Karpas-422 (cell line): ENCODE measurements at regions not wholly inside any gene's neighbourhood (a gene's known extent, or its start where the extent isn't known, plus 50 kb on each side); places are given as distances from the start of the nearest gene placed in this dataset.
"Not testable (repeated sequence)": the region's sequence is repeated elsewhere in the genome, so short reads cannot be mapped to it uniquely, and the experiment has no call there.

Experiments
- DNase-seq: peaks from one replicate; pipeline ENCODE4 v3.0.0-alpha.2; 2015
- H2AFZ ChIP-seq: fragments of 200-600 bp; sonication (generic); 2 replicates; pipeline ENCODE4 v1.6.1; 2014; ENCODE audit warnings: antibody characterized with exemption, low read length, mixed read lengths
- H3K27ac ChIP-seq: fragments of 200-600 bp; sonication (generic); 2 replicates; pipeline ENCODE4 v1.5.1; 2014; ENCODE audit warnings: mild to moderate bottlenecking, low read length, moderate library complexity
- H3K27me3 ChIP-seq: fragments of 200-600 bp; sonication (generic); 2 replicates; pipeline ENCODE4 v1.6.1; 2014; ENCODE audit warnings: low read length, mixed read lengths
- H3K36me3 ChIP-seq: fragments of 200-600 bp; sonication (generic); 2 replicates; pipeline ENCODE4 v1.6.1; 2014; ENCODE audit warnings: low read length, mixed read lengths; ENCODE audit not compliant: insufficient read depth
- H3K4me1 ChIP-seq: fragments of 200-600 bp; sonication (generic); 2 replicates; pipeline ENCODE4 v1.6.1; 2014; ENCODE audit warnings: mild to moderate bottlenecking, low read length, mixed read lengths
- H3K4me2 ChIP-seq: fragments of 200-600 bp; sonication (generic); 2 replicates; pipeline ENCODE4 v1.6.1; 2014; ENCODE audit warnings: low read length, low read depth, mild to moderate bottlenecking; ENCODE audit not compliant: poor library complexity, severe bottlenecking
- H3K4me3 ChIP-seq: fragments of 200-600 bp; sonication (generic); 2 replicates; pipeline ENCODE4 v1.5.1; 2014; ENCODE audit warnings: mild to moderate bottlenecking, antibody characterized with exemption, low read length, mixed read lengths
- H3K79me2 ChIP-seq: fragments of 200-600 bp; sonication (generic); 2 replicates; pipeline ENCODE4 v1.6.1; 2014; ENCODE audit warnings: mild to moderate bottlenecking, low read length, mixed read lengths
- H3K9ac ChIP-seq: fragments of 200-600 bp; sonication (generic); 2 replicates; pipeline ENCODE4 v1.6.0; 2014; ENCODE audit warnings: low read length
- H3K9me2 ChIP-seq: fragments of 200-600 bp; sonication (generic), shearing (Covaris generic); replicated peaks from 2 replicates; pipeline ENCODE4 v1.6.0; 2014; ENCODE audit warnings: mild to moderate bottlenecking, low read length, moderate library complexity; ENCODE audit not compliant: insufficient read depth
- H3K9me3 ChIP-seq: fragments of 300-700, 200-600 bp; sonication (generic); 2 replicates; pipeline ENCODE4 v1.6.1; 2014; ENCODE audit warnings: low read length, mixed read lengths
- H4K20me1 ChIP-seq: fragments of 200-600 bp; sonication (generic); 2 replicates; pipeline ENCODE4 v1.6.1; 2014; ENCODE audit warnings: mild to moderate bottlenecking, antibody characterized with exemption, low read length, low read depth; ENCODE audit not compliant: insufficient read depth

GRCh38 chr1:207196135-207196534, 92.1 kb downstream of the C4BPA start:
- DNase-seq, H3K79me2 ChIP-seq, H2AFZ ChIP-seq, H3K9me3 ChIP-seq, H4K20me1 ChIP-seq, H3K27ac ChIP-seq, H3K4me2 ChIP-seq, H3K4me3 ChIP-seq, H3K9ac ChIP-seq, H3K4me1 ChIP-seq, H3K36me3 ChIP-seq, H3K27me3 ChIP-seq, H3K9me2 ChIP-seq: not testable (repeated sequence)

GRCh38 chr1:207201534-207201933, 97.5 kb downstream of the C4BPA start:
- not testable (repeated sequence) for H4K20me1 ChIP-seq, DNase-seq, H3K4me3 ChIP-seq, H3K4me1 ChIP-seq, H3K79me2 ChIP-seq, H3K9me3 ChIP-seq, H3K9ac ChIP-seq, H3K4me2 ChIP-seq, H3K36me3 ChIP-seq, H2AFZ ChIP-seq, H3K27ac ChIP-seq, H3K9me2 ChIP-seq, H3K27me3 ChIP-seq

GRCh38 chr1:207202480-207202879, 98.4 kb downstream of the C4BPA start:
- Histone ChIP-seq H4K20me1 (no peaks in the 10 kb centered on the region), H3K27ac (no peak overlapping the region), H3K9ac (no peak overlapping the region), H3K4me3 (no peak overlapping the region), H3K79me2 (no peaks in the 10 kb centered on the region), H3K9me3 (no peaks in the 10 kb centered on the region), H2AFZ (no peak overlapping the region), H3K4me2 (no peak overlapping the region), H3K36me3 (no peaks in the 10 kb centered on the region), H3K9me2 (no peaks in the 10 kb centered on the region), H3K4me1 (no peaks in the 10 kb centered on the region), H3K27me3 (no peaks in the 10 kb centered on the region)
- DNase-seq, result no peak

- Histone ChIP-seq H3K27me3 (no peaks in the 10 kb centered on the region), H3K4me2 (no peak overlapping the region), H3K4me1 (no peaks in the 10 kb centered on the region), H3K79me2 (no peaks in the 10 kb centered on the region), H3K9me2 (no peaks in the 10 kb centered on the region), H3K9me3 (no peaks in the 10 kb centered on the region), H2AFZ (no peak overlapping the region), H3K4me3 (no peak overlapping the region), H3K36me3 (no peaks in the 10 kb centered on the region), H3K27ac (no peak overlapping the region), H3K9ac (no peak overlapping the region), H4K20me1 (no peaks in the 10 kb centered on the region)
- DNase-seq, result no peak
Measured at GRCh38 chr1:207203541-207203940, 99.5 kb downstream of the C4BPA start.

- no peak overlapping the region for H3K9ac ChIP-seq
- no peaks in the 10 kb centered on the region for H3K9me2 ChIP-seq
- H4K20me1 ChIP-seq, result no peaks in the 10 kb centered on the region
- H2AFZ ChIP-seq, result no peak overlapping the region
- no peak overlapping the region for H3K27ac ChIP-seq
- DNase-seq, result no peak
- no peaks in the 10 kb centered on the region for H3K4me1 ChIP-seq
- H3K79me2 ChIP-seq, result no peaks in the 10 kb centered on the region
- H3K9me3 ChIP-seq, result no peaks in the 10 kb centered on the region
- no peak overlapping the region for H3K4me2 ChIP-seq
- no peaks in the 10 kb centered on the region for H3K27me3 ChIP-seq
- H3K4me3 ChIP-seq, result no peak overlapping the region
- H3K36me3 ChIP-seq, result no peaks in the 10 kb centered on the region
Measured at GRCh38 chr1:207205614-207206061, 101.6 kb downstream of the C4BPA start.

- not testable (repeated sequence) for H3K4me3 ChIP-seq, H3K27me3 ChIP-seq, H3K9ac ChIP-seq, H3K27ac ChIP-seq, H3K9me2 ChIP-seq, H3K36me3 ChIP-seq, H4K20me1 ChIP-seq, H2AFZ ChIP-seq, H3K9me3 ChIP-seq, DNase-seq, H3K79me2 ChIP-seq, H3K4me1 ChIP-seq, H3K4me2 ChIP-seq
Measured at GRCh38 chr1:207208691-207209090, 104.7 kb downstream of the C4BPA start.

- Histone ChIP-seq H3K9me2 (no peaks in the 10 kb centered on the region), H3K9ac (no peak overlapping the region), H3K27me3 (no peaks in the 10 kb centered on the region), H3K4me3 (no peak overlapping the region), H3K79me2 (no peaks in the 10 kb centered on the region), H4K20me1 (no peaks in the 10 kb centered on the region), H3K4me2 (no peak overlapping the region), H3K4me1 (no peaks in the 10 kb centered on the region), H3K36me3 (no peaks in the 10 kb centered on the region), H3K27ac (no peak overlapping the region), H2AFZ (no peak overlapping the region), H3K9me3 (no peaks in the 10 kb centered on the region)
- no peak for DNase-seq
Measured at GRCh38 chr1:207214453-207214852, 107.0 kb upstream of the CD55 start.

GRCh38 chr1:207217778-207218511, 103.5 kb upstream of the CD55 start:
- Histone ChIP-seq H3K9me3 (no peaks in the 10 kb centered on the region), H3K79me2 (no peaks in the 10 kb centered on the region), H3K9me2 (no peaks in the 10 kb centered on the region), H3K4me1 (no peaks in the 10 kb centered on the region), H3K4me2 (no peak overlapping the region), H3K27ac (no peak overlapping the region), H2AFZ (no peak overlapping the region), H3K9ac (no peak overlapping the region), H4K20me1 (no peaks in the 10 kb centered on the region), H3K36me3 (no peaks in the 10 kb centered on the region), H3K4me3 (no peak overlapping the region), H3K27me3 (no peaks in the 10 kb centered on the region)
- DNase-seq, result no peak
